Globus pallidus (tissue), 1 donor: ENCODE measurements at regions not wholly inside any gene's neighbourhood (a gene's known extent, or its start where the extent isn't known, plus 50 kb on each side); places are given as distances from the start of the nearest gene placed in this dataset.
A peak's percentile ranks its signal among the peaks of the same experiment; 100 is the strongest.

Experiments
- DNase-seq: peaks from one replicate; pipeline ENCODE4 v3.0.0-alpha.2; 2015; ENCODE audit warnings: low spot score

DNA sequence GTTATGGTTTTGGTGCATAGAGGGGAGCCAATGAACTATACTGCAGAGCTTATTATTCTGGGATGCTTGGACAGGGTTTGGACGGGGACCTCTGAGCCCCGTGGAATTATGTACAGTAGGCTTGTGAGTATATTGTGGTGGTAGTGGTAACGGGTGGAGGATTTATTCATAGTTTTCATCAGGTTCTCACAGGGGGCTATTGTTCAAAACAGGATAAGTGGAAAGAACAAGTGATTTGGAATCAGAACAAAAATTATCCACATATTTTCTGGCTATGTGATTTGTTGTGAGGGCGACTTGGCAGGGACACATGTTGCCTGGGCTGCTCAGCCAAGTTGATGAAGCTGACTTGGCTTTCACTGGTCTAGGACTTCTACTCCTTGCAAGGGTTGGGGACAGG lies 64.6 kb upstream of the ELOVL5 start:
- DNase-seq = no peak

DNA sequence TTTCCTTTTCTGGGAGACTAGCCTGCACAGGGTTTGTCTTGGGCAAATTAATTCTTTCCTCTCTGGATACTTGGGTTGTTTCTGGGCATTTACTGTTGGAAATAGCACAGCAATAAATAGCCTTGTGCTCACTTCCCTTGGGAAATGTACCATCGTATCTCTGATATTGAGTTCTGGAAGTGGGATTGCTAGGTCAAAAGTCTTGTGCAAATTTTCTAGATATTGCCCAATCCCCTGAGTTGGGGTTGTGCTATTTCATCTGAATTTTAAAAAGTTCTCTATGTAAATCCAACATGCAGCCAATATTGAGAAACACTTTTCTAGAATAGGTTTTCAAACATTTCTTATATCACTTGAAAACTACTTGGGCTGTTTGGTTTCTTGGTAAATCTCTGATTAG lies 64.0 kb upstream of the ELOVL5 start:
- DNase-seq = no peak

DNA sequence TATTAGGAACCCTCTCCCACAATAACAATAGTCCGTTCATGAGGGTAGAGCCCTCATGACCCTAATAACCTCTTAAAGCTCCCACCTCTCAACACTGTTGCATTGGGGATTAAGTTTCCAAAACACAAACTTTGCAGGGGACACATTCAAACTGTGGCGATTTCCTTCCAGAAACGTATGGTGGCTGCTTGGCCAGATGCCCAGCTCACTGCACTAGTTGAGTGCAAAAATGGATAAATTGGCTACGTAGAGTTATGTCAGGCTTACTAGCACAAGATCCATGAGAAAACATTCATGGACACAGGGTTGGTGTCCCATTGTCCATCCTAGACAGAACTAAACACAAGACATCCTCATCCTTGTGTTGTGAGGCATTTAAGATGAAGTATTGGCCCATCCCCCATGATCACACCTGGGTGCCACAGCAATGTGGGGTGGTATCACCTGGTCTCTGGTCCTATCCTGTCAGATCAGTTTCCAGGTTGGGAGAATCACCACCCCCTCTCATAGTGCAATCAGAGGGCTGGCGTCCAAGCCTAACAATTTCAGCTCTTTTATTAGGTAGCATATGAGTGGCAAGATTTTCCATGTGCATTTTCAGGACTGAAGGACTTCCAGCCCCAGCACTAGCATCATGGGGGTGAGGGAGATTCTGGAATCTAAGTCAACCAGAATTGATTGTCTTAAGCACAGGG lies 63.4 kb upstream of the ELOVL5 start:
- DNase-seq = no peak

DNA sequence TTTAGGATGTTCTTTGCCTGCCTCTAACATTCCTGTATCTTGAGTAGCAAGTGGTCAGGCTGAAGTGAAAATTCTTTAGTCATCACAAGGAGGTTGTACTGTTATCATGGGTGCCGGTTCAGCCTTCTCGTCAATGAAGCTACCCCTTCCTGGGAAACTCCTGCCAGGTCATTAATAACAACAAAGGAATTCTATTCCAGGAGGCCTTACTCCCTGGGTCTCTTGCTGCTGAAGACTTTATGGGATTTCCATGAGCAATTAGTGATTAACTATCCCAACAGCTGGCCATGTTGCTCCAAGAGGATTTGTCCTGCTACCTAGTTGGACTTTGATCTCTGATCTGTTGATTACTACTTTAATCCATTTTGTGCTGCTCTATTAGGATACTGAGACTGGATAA lies 62.7 kb upstream of the ELOVL5 start:
- DNase-seq = no peak

DNA sequence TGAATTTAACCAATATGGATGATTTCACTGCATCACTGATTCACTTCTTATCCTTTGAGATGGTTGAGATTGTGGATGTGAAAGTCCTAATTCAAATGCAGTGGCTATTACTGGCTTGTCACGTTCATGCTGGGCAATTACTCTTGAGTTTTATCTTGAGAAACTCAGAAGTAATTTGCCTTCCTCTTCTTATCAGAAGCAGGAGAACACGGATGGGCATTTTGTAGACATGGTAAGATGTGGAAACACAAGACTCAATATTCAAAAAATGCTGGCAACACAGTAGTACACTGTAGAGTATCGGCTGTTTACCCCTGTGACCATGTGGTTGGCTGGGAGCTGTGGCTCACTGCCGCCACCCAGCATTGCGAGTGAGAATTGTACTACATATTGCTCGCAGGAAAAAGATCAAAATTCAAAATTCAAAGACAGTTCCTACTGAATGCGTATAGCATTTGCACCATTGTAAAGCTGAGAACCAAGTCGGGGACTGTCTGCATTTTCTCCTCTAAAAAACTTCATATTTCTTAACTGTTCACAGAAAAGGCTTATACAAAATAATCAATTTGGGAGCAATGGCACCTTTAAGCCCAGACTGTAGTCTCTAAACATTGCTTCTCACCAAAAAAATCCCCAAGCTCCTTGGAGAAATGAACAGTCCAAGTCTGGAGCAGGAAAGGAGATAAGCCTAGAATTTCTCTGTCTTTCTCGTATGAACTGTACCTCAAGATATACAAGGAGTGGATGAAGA lies 61.9 kb upstream of the ELOVL5 start:
- peak; percentile 58 for DNase-seq

DNA sequence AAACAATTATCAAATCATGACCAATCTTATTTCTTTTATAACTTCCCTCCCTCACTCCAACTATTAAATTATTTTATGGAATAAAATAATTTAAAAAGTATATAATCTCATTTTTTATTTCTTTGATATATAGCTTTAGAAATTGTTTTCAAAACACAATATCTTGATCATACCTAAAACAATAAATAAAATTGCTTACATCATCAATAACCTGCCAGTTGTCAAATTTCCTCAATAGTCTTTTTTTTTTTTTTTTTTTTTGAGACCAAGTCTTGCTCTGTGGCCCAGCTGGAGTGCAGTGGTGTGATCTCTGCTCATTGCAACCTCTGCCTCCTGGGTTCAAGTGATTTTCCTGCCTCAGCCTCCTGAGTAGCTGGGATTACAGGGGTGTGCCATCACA lies 60.1 kb upstream of the ELOVL5 start:
- no peak for DNase-seq

DNA sequence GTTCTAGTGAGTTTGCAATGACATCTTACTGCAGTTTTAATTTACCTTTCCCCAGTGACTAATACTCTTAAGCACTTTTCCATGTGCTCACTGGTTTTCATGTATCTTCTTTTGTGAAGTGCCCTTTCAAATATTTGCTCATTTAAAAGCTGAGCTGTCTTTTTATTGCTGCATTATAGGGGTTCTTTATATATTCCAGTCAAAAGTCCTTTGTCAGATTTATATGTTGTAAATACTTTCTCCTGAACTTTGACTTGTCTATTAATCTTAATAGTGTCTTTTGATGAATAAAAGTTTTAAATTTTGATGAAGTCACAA lies 50.2 kb upstream of the ELOVL5 start:
- no peak for DNase-seq

DNA sequence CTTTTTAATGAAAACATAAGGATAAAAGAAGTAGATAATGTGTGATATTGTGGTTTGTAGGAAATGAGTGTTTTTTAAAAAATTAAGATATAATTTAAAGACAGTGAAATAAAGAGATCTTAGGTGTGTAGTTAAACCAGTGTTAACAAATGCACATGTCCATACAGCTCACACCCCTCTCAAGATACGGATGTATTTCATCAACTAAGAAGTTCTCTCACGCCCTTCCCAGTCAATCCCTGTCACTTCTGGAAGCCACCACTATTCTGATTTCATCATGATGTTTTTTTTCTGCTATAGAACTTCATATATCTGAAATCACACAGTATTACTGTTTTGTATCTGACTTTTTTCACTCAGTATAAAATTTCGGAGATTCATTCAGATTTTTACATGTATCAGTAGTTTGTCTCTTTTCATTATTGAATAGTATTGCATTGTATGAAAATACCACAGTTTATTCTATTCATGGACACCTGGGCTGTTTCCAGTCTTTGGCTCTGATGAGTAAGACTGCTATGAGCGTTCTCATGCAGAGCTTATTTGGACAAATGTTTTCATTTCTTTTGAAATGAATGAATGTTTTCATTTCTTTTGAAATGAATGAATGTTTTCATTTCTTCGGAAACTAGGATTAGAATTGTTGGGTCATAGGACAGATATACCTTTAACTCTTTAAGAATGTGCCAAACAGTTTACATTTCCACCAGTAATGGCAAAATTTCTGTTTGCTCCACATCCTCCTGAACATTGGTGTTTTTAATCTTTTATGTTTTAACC lies 49.7 kb upstream of the ELOVL5 start:
- DNase-seq = no peak
